Embryonic facial prominence (tissue), 1 donor: ENCODE measurements at regions not wholly inside any gene's neighbourhood (a gene's known extent, or its start where the extent isn't known, plus 50 kb on each side); places are given as distances from the start of the nearest gene placed in this dataset.
"Not testable (repeated sequence)": the region's sequence is repeated elsewhere in the genome, so short reads cannot be mapped to it uniquely, and the experiment has no call there.

Source experiments
- DNase-seq: peaks from one replicate; pipeline ENCODE4 v3.0.0-alpha.2; 2016; ENCODE audit errors: extremely low spot score

DNA sequence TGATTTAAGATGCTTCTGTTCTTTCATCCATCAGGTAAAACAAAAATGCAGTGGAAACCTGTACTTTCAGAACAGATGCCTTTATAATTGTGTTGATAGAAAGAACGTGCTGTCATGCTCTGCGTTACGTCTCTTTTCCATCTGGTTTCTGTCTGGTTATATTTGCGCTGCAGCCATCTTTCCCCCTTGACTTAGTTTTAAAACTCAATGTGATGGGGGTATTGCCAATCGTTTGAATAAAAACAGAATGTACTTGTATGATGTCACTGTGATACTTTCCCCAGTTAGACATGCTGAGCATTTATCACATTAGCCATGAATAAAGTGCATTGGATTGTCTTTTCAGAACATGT lies 508.6 kb downstream of the ADCYAP1 start:
- no peak for DNase-seq

GRCh38 chr18:1416074-1416473 lies 511.4 kb downstream of the ADCYAP1 start:
- no peak for DNase-seq

- no peak for DNase-seq
Observed at GRCh38 chr18:1421502-1421901, 516.8 kb downstream of the ADCYAP1 start.

- DNase-seq = no peak
Observed at GRCh38 chr18:1422634-1423033, 518.0 kb downstream of the ADCYAP1 start.

DNA sequence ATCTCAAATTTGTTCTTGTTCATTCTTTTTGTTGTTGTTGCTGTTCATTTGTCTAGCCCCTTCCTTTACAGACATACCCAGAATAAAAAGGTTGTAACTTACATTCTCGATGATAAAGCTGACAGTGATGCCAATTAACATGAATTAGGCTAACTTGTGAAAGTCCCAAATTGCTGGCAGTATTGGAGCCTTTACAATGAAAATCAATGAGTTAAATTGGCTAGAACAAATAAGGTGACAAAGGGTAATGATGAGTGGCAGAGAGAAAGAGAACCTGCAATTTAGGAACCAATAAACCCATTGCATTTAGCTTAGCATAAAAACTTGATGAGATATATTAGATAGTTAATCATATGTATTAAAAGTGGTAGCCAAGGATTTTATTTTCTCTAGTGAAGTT lies 521.0 kb downstream of the ADCYAP1 start:
- DNase-seq = no peak

DNA sequence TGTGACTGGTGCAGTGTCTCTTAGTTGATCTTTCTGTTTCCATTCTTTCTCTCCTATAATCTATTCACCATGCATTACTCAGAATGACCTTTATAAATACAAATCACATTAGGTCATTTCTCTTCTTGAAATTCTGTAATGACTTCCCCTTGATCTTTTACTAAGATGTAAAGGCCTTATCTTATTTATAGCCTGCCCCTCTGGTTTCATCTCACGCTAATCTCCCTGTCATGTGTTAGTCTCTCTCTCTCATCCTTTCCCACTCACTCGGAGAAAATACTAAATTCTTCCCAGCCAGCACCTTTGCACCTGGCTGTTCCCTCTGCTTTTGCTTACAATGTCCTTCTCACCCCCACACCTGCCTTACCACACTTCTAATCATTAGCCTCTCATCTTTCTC lies 530.8 kb downstream of the ADCYAP1 start:
- no peak for DNase-seq

GRCh38 chr18:1436199-1436598 lies 531.5 kb downstream of the ADCYAP1 start:
- no peak for DNase-seq

- DNase-seq = no peak
Observed at GRCh38 chr18:1438458-1438910, 533.8 kb downstream of the ADCYAP1 start.

GRCh38 chr18:1438967-1439366 lies 534.3 kb downstream of the ADCYAP1 start:
- DNase-seq = no peak

GRCh38 chr18:1444062-1444461 lies 539.4 kb downstream of the ADCYAP1 start:
- DNase-seq = not testable (repeated sequence)

- no peak for DNase-seq
Observed at GRCh38 chr18:1446765-1447164, 542.1 kb downstream of the ADCYAP1 start.

DNA sequence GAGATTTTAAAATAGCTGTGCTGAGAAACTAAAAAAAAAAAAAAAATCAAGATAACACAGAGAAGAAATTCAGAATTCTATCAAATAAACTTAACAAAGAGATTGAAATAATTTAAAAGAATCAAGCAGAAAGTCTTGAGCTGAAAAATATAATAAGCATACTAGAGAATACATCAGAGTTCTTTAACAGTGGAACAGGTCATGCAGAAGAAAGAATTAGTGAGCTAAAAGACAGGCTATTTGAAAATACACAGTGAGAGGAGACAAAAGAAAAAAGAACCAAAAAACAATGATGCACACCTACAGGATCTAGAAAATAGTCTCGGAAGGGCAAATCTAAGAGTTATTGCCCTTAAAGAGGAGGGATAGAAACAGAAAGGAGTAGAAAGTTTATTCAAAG lies 548.1 kb downstream of the ADCYAP1 start:
- DNase-seq = no peak

GRCh38 chr18:1455605-1456004 lies 550.9 kb downstream of the ADCYAP1 start:
- no peak for DNase-seq

DNA sequence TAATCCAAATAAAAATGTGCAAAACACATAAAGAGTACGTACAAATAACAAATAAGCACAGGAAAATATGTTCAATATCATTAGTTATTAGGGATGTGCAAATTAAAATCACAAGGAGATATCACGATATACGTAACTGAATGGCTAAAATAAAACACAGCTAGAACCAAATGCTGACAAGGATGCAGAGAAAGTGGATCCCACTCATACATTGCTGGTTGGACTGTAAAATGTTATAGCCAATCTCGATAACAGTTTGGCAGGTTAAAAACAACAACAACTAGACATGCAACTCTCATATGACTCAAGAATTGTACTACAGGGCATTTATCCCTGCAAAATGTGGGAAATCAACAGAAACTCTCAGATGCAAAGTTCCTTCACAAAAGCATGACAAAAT lies 553.9 kb downstream of the ADCYAP1 start:
- DNase-seq = no peak

GRCh38 chr18:1463981-1464380 lies 559.3 kb downstream of the ADCYAP1 start:
- no peak for DNase-seq

- DNase-seq = no peak
Observed at GRCh38 chr18:1464444-1465217, 560.0 kb downstream of the ADCYAP1 start.

- no peak for DNase-seq
Observed at GRCh38 chr18:1466035-1466434, 561.4 kb downstream of the ADCYAP1 start.

DNA sequence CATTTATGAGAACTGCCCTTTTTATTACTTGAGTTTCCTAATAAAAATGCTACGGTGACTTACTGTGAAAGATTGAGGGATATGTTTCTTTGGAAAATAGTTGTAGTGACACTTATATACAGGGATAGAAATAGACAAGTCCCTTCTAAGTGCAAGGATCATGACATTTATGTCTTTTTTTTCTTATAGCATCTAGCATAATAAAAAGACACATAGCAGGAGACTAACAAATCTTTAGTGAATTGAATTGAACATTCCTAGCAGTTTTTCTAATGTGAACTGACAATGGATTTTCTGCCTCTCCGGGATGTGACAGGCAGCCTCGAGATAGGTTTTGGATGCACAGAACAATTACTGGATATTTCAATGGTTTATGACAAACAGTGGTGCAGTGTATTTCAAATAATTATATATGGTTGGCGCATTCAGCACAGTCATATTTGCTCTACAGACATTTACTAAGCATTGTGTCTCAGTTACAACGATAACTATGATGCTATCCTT lies 562.8 kb downstream of the ADCYAP1 start:
- no peak for DNase-seq

DNA sequence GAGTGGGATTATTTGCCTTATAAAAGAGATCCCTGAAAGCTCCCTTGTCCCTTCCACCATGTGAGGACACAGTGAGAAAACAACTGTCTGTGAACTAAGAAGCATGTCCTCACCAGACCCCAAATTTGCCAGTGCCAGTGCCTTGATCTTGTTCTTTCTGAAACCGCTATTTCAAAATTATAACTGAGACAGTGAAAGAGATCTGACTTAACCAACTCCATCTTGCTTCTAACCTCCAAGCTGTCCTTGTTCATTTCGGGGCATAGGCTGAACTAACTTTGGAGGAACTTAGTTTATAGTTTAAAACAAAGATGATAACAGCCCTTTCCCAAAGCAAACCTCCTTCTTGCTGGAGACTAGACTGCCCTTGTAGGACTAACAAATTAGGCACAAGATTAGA lies 563.9 kb downstream of the ADCYAP1 start:
- no peak for DNase-seq

GRCh38 chr18:1475867-1476266 lies 571.2 kb downstream of the ADCYAP1 start:
- no peak for DNase-seq

- DNase-seq = no peak
Observed at GRCh38 chr18:1480309-1480708, 575.6 kb downstream of the ADCYAP1 start.

GRCh38 chr18:1481577-1481976 lies 576.9 kb downstream of the ADCYAP1 start:
- DNase-seq = no peak

DNA sequence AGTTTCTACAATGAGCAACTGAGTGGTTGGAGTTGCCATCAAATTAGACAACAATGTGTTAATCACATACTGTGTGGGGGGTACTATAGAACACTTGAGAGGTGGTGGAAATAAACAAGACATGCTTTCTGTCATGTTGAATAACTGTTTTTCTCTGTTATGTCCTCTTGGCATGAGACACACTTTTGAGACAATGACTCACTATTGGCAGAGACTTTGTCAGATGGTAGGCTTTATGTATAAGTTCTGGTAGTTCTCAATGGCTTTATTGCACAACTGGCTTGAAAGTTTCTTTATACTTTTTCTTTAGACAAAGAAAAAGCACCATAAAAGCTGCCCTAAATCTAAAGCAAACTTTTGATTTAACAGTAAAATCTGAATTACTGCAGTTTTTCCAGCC lies 578.7 kb downstream of the ADCYAP1 start:
- no peak for DNase-seq

- DNase-seq = no peak
Observed at GRCh38 chr18:1487457-1487856, 582.8 kb downstream of the ADCYAP1 start.
